ENCODE measurements at regions not wholly inside any gene's neighbourhood (a gene's known extent, or its start where the extent isn't known, plus 50 kb on each side); places are given as distances from the start of the nearest gene placed in this dataset.
"Not testable (repeated sequence)": the region's sequence is repeated elsewhere in the genome, so short reads cannot be mapped to it uniquely, and the experiment has no call there.

GRCh38 chr17:46460129-46460528 is 52.1 kb upstream of the LRRC37A2 start:
- not testable (repeated sequence) for DNase-seq (ENCODE audit: low spot score)

DNA sequence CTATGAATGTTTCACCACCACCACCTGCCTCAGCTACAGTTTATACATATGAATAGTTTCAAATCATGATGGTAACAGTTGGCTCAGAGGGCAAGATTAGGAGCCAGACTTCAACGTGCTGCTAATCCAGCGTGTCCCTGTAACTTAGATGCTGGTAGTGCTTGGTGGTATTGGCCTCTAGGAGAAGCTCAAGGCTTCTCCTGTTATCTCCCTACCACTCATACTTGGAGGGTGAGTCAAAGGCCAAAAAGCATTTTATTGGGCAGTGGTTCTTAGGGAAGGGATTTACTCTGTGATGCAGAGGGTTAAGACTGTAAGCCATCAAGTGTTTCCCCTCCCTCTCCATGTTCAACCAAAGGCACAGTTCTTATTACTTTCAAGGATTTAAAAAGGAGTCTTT is 57.2 kb upstream of the LRRC37A2 start:
- not testable (repeated sequence) for DNase-seq (ENCODE audit: low spot score)

GRCh38 chr17:46454572-46454971 is 57.7 kb upstream of the LRRC37A2 start:
- DNase-seq (ENCODE audit: low spot score), result not testable (repeated sequence)

DNA sequence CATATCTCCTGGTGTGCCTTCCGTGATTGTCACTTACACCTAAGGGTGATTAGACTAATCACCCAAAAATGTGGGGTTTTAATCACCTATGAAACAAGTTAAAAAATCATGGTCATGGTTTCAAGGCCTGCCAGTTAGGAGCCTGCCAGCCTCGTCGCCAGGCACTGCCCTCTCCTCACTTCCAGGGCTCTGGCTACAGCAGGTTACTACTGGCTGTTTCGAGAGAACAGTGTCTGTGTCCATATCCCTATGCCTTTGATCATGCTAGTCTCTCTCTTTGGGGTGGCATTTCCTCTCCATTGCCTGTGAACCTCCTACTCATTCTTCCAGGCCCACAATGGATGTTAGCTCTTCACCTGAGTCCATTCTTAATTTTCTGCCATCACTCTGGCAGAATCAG is 59.2 kb upstream of the LRRC37A2 start:
- not testable (repeated sequence) for DNase-seq (ENCODE audit: low spot score)

DNA sequence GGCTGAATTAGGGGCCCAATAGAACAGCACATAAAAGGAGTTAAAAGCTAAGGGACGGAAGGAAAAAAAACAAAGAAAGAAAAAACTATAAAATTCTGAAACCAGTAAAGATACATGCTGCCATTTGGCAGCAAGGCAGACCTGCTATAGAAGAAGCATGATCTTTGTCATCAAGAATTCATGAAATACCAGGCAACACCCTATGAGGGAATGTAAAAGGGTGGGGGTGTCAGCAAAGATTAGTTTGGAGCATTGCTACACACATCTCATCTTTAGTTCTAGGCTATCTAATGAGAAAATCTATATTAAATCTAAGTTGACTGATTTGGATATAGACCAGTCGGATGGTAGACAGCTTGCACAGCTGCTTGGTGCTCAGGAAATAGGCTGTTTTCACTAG is 66.4 kb upstream of the LRRC37A2 start:
- DNase-seq (ENCODE audit: low spot score), result not testable (repeated sequence)

GRCh38 chr17:46445411-46445810 is 66.9 kb upstream of the LRRC37A2 start:
- DNase-seq (ENCODE audit: low spot score), result not testable (repeated sequence)

- DNase-seq (ENCODE audit: low spot score), result not testable (repeated sequence)
Measured at GRCh38 chr17:46442153-46442552, 70.1 kb upstream of the LRRC37A2 start.

DNA sequence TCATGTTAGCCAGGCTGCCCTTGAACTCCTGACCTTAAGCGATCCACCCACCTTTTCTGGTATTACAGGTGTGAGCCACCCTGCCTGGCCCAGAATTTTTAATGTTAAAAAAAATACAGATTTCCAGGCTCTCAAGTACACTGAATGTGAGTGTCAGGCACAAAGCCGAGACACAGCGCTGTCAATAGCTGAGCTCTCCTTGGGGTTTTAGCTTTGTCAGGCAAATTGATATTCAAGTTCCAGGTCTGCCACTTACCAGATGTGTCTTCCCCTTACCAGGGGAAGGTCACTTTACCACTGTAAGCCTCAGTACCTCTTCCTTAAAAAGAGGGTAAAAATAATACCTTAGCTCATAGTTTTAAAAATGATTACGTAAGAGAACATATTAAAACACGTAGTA is 71.6 kb upstream of the LRRC37A2 start:
- DNase-seq (ENCODE audit: low spot score), result not testable (repeated sequence)

DNA sequence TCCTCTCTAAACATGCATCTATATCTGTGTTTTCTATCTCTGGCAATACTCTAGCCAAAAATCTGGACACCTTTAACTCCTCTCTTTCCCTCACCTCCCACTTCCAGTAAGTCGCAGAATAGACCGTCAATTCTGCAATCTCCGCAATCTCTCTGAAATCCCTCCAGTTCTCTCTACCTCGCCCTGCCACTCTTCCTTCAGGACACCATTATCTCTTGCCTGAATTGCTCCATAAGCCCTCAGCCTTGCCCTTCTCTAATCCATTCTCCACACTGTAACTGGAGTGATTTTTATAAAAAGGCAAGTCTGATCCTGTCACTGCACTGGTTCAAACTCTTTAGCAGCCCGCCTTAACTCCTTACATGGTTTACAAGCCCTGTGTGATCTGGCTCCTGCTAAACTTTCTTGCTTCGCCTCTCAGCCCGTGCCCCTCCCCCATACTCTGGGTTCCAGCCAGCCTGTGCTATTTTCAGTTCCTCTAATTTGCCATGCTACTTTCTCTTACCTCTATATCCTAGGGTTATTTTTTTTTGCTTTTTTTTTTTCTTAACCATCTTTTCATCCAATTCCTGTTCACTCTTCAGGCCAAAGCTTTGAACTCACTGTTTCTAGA is 73.0 kb upstream of the ARL17B start:
- not testable (repeated sequence) for DNase-seq (ENCODE audit: low spot score)

DNA sequence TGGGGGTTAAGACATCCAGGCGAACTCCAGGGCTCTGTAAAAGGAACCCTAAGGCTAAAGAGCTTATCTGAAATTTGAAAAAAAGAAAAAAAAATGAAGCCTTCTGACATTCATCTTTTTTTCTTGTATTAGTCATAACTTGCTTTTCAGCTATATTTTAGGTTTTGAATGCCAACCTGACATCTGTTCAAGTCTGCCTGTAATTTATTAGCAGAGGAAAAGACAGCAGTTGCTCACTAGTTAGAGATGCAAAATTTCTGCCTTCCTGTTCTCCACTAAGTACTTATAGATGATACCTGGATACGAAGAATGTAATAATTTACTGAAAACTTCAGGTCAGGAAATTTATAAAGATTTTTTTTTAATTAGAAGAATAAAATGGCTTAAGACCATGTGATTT is 68.7 kb upstream of the ARL17B start:
- not testable (repeated sequence) for DNase-seq (ENCODE audit: low spot score)

DNA sequence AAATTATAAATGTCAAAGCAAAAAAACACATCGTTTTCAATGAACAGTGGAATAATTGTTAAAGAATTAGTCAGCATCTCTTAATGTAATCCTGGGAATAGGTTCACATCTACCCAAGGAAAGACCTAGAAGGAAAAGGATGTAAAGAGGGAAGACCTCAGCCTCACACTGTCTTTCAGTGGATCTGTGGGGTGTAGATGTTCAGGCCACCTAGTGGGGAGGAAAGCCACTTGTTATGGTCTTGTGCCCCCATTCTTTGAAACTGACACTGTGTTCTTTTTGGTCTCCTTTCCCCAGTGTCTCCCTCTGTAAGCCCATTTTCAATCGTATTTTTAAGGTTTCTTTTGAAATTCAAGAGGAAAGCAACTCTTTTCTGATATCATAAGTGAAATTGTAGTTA is 68.1 kb upstream of the ARL17B start:
- DNase-seq (ENCODE audit: low spot score), result not testable (repeated sequence)

DNA sequence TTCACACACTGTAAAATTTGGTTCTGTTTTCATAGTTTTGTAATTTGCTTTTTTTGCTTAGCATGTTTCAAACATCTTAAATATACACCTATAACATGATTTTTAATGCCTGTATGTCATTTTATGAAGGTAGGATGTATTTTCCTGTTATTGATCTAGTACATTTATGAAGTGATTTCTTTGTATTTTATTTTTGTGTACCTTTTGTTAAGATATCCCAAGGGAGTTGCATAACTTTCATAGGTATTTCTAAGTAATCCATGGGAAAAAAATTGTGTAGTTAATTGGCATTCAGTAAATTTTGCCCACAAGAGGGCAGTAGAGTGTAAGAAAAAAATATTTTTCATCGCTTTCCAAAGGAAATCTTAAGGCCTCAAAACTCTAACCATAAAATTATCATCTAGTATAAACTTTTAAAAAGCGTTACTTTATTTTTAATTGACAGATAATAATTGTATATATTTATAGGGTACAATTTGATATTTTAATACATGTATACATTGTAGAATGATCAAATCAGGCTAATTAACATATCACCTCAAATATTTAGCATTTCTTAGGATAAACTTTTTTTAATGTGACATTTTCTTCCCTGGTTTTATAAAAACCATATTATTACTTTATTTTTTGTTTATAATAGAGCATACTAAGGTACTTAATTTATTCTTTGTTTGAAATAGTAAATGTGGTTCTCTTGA is 62.8 kb upstream of the ARL17B start:
- DNase-seq (ENCODE audit: low spot score), result not testable (repeated sequence)

DNA sequence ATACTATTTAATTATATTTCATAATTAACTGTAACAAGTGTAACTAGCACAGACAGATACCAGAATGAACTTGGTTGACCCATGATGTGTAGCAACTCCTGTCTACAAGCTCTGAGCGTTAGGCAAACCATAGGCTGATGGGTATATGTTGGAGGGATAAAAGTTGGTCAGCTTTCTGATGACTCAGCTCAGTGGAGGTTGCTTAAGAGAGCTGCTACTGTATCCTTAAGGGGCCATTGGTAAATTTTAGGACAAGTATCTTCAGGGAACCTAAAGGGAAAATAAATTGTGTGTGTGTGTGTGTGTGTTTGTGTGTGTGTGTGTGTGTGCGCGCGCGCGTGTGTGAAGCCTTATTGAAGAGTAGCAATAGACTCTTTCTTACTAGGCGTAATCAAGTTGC is 56.3 kb upstream of the ARL17B start:
- peak; percentile 33 for DNase-seq (ENCODE audit: low spot score)

DNA sequence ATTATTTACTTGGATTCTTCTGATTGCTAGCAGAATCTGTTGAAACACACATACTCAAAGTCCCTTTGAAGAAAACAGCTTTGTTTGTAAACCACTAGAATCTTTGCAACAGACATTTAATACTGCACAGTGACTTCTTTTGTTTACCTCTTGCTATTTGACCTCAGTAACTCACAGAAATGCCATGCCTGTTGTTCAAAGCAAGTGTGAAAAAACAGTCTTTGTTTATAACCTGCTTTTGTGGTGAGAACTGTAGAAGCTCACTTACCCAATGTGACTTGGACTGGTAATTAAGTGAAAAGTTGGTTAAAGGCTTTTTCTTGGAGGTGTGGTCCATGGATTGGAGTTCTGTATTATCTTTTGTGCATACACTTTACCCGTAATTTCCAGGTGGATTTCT is 55.7 kb upstream of the ARL17B start:
- DNase-seq (ENCODE audit: low spot score), result not testable (repeated sequence)

- DNase-seq (ENCODE audit: low spot score), result not testable (repeated sequence)
Measured at GRCh38 chr17:46414559-46414958, 53.0 kb upstream of the ARL17B start.

GRCh38 chr17:46412156-46412555 is 50.6 kb upstream of the ARL17B start:
- not testable (repeated sequence) for DNase-seq (ENCODE audit: low spot score)

- not testable (repeated sequence) for DNase-seq (ENCODE audit: low spot score)
Measured at GRCh38 chr17:46411172-46411852, 49.7 kb upstream of the ARL17B start.
